H9 (cell line): ENCODE measurements at regions not wholly inside any gene's neighbourhood (a gene's known extent, or its start where the extent isn't known, plus 50 kb on each side); places are given as distances from the start of the nearest gene placed in this dataset.

ENCODE experiments used
- DNase-seq: peaks from one replicate; pipeline ENCODE4 v3.0.0-alpha.2; 2017
- H2AFZ ChIP-seq: one replicate; pipeline ENCODE4 v1.6.1; 2013; ENCODE audit warnings: mild to moderate bottlenecking, low read length, control low read depth, moderate library complexity
- H2AK5ac ChIP-seq: 2 replicates; pipeline ENCODE4 v1.6.1; 2013; ENCODE audit warnings: low read length, control low read depth, mixed read lengths; ENCODE audit not compliant: insufficient read length
- H2BK120ac ChIP-seq: one replicate; pipeline ENCODE4 v1.6.1; 2013; ENCODE audit warnings: low read depth, mild to moderate bottlenecking, low read length, control low read depth, inconsistent platforms; ENCODE audit not compliant: poor library complexity, severe bottlenecking
- H2BK12ac ChIP-seq: 2 replicates; pipeline ENCODE4 v1.6.1; 2013; ENCODE audit warnings: low read length, control low read depth, mixed read lengths, low read depth; ENCODE audit not compliant: insufficient read length
- H2BK15ac ChIP-seq: 2 replicates; pipeline ENCODE4 v1.6.1; 2013; ENCODE audit warnings: low read depth, low read length, control low read depth
- H2BK20ac ChIP-seq: one replicate; pipeline ENCODE4 v1.6.1; 2013; ENCODE audit warnings: low read depth, mild to moderate bottlenecking, low read length, control low read depth, inconsistent platforms; ENCODE audit not compliant: poor library complexity, severe bottlenecking
- H2BK5ac ChIP-seq: 2 replicates; pipeline ENCODE4 v1.6.1; 2013; ENCODE audit warnings: low read length, control low read depth, mixed read lengths; ENCODE audit not compliant: insufficient read length
- H3K14ac ChIP-seq: 2 replicates; pipeline ENCODE4 v1.6.1; 2013; ENCODE audit warnings: low read length, control low read depth; ENCODE audit not compliant: insufficient read depth
- H3K18ac ChIP-seq: 2 replicates; pipeline ENCODE4 v1.6.1; 2013; ENCODE audit warnings: low read depth, mild to moderate bottlenecking, mixed read lengths, low read length, control low read depth; ENCODE audit not compliant: insufficient read length
- H3K23ac ChIP-seq: 2 replicates; pipeline ENCODE4 v1.6.1; 2013; ENCODE audit warnings: low read length, control low read depth, mixed read lengths, low read depth; ENCODE audit not compliant: insufficient read length
- H3K23me2 ChIP-seq: 2 replicates; pipeline ENCODE4 v1.6.1; 2013; ENCODE audit warnings: low read depth, mild to moderate bottlenecking, mixed read lengths, low read length, control low read depth; ENCODE audit not compliant: insufficient read length, poor library complexity, severe bottlenecking
- H3K27ac ChIP-seq: 2 replicates; pipeline ENCODE4 v1.5.1; 2013; ENCODE audit warnings: low read length, control low read depth, mixed read lengths, low read depth; ENCODE audit not compliant: insufficient read length
- H3K27me3 ChIP-seq: 2 replicates; pipeline ENCODE4 v1.6.1; 2013; ENCODE audit warnings: low read length, control low read depth, inconsistent platforms; ENCODE audit not compliant: insufficient read depth
- H3K4ac ChIP-seq: 2 replicates; pipeline ENCODE4 v1.6.1; 2013; ENCODE audit warnings: low read depth, mild to moderate bottlenecking, control low read depth, inconsistent platforms, low read length, moderate library complexity
- H3K4me1 ChIP-seq: 2 replicates; pipeline ENCODE4 v1.6.1; 2013; ENCODE audit warnings: low read length, control low read depth, inconsistent platforms; ENCODE audit not compliant: insufficient read depth
- H3K4me2 ChIP-seq: 2 replicates; pipeline ENCODE4 v1.6.1; 2013; ENCODE audit warnings: low read length, control low read depth, mixed read lengths; ENCODE audit not compliant: insufficient read length, insufficient read depth
- H3K56ac ChIP-seq: 2 replicates; pipeline ENCODE4 v1.6.1; 2013; ENCODE audit warnings: low read depth, mild to moderate bottlenecking, mixed read lengths, low read length, control low read depth; ENCODE audit not compliant: insufficient read length
- H3K79me1 ChIP-seq: 2 replicates; pipeline ENCODE4 v1.6.1; 2013; ENCODE audit warnings: low read depth, mild to moderate bottlenecking, moderate library complexity, low read length, control low read depth, inconsistent platforms; ENCODE audit not compliant: insufficient read depth, poor library complexity, severe bottlenecking
- H3K79me2 ChIP-seq: 2 replicates; pipeline ENCODE4 v1.6.1; 2013; ENCODE audit warnings: low read length, control low read depth, inconsistent platforms; ENCODE audit not compliant: insufficient read depth
- H3K9ac ChIP-seq: 2 replicates; pipeline ENCODE4 v1.6.1; 2013; ENCODE audit warnings: low read length, control low read depth, mixed read lengths; ENCODE audit not compliant: insufficient read length; ENCODE audit errors: extremely low read depth
- H3K9me3 ChIP-seq: one replicate; pipeline ENCODE4 v1.6.1; 2013; ENCODE audit warnings: low read depth, low read length, inconsistent platforms; ENCODE audit not compliant: control insufficient read depth
- H3T11ph ChIP-seq: one replicate; pipeline ENCODE4 v1.6.1; 2013; ENCODE audit warnings: mild to moderate bottlenecking, low read length, control low read depth, inconsistent platforms
- H4K20me1 ChIP-seq: one replicate; pipeline ENCODE4 v1.6.1; 2013; ENCODE audit not compliant: control insufficient read depth, insufficient read length, insufficient read depth
- H4K5ac ChIP-seq: 2 replicates; pipeline ENCODE4 v1.6.1; 2013; ENCODE audit warnings: low read depth, mild to moderate bottlenecking, mixed read lengths, low read length, control low read depth; ENCODE audit not compliant: insufficient read length
- H4K8ac ChIP-seq: replicated peaks from 2 replicates; pipeline ENCODE4 v1.6.1; 2013; ENCODE audit warnings: low read length, control low read depth, mixed read lengths, low read depth; ENCODE audit not compliant: insufficient read length
- H4K91ac ChIP-seq: 2 replicates; pipeline ENCODE4 v1.6.1; 2013; ENCODE audit warnings: low read depth, mild to moderate bottlenecking, moderate library complexity, mixed read lengths, low read length, control low read depth; ENCODE audit not compliant: insufficient read length
- H3K27ac Mint-ChIP-seq, 3 experiments: 2 replicates in 2 of 3; 3 replicates in 1 of 3; pipeline ENCODE4 v1.8.0; 2020 to 2021; ENCODE audit warnings: mixed read lengths in 3 of 3, mild to moderate bottlenecking in 1 of 3, moderate library complexity in 1 of 3
- H3K27me3 Mint-ChIP-seq: 2 replicates; pipeline ENCODE4 v1.8.0; 2021; ENCODE audit warnings: low read depth, mild to moderate bottlenecking, moderate library complexity, mixed read lengths
- H3K36me3 Mint-ChIP-seq, 3 experiments: 2 replicates in 2 of 3; 3 replicates in 1 of 3; pipeline ENCODE4 v1.8.0; 2020 to 2021; ENCODE audit warnings: low read depth in 3 of 3, mixed read lengths in 3 of 3; ENCODE audit not compliant: insufficient read depth in 1 of 3
- H3K4me1 Mint-ChIP-seq, 2 experiments: 2 replicates each; pipeline ENCODE4 v1.8.0; 2020; ENCODE audit warnings: mixed read lengths in 2 of 2
- H3K4me3 Mint-ChIP-seq, 2 experiments: 2 replicates in 1 of 2; 3 replicates in 1 of 2; pipeline ENCODE4 v1.8.0; 2020 to 2021; ENCODE audit warnings: mild to moderate bottlenecking in 2 of 2, mixed read lengths in 2 of 2, moderate library complexity in 1 of 2
- H3K9me3 Mint-ChIP-seq, 2 experiments: 2 replicates in 1 of 2; 3 replicates in 1 of 2; pipeline ENCODE4 v1.8.0; 2020; ENCODE audit warnings: mild to moderate bottlenecking in 2 of 2, mixed read lengths in 2 of 2, moderate library complexity in 1 of 2
- CTCF ChIP-seq: fragments of 200-600 bp; sonication (generic); conservative IDR thresholded peaks from 3 replicates; pipeline ENCODE4 v1.8.0; 2021; ENCODE audit warnings: antibody characterized with exemption, mild to moderate bottlenecking
- WGBS: extraction: QIAGEN DNeasy Blood & Tissue Kit; methylation state at CpG from one replicate; pipeline ENCODE4 v1.1.7; 2013; ENCODE audit warnings: missing lambda C conversion rate, low lambda C conversion rate, mixed read lengths; ENCODE audit not compliant: insufficient read length; ENCODE audit errors: extremely low coverage; 5-methylcytosine and 5-hydroxymethylcytosine counted together

GRCh38 chr6:3960754-3961361 is 111.7 kb downstream of the FAM50B start:
- Histone ChIP-seq H3K9me3 (no peaks in the 10 kb centered on the region), H4K20me1 (no peaks in the 10 kb centered on the region), H2BK5ac (no peak overlapping the region), H4K5ac (no peak overlapping the region), H4K8ac (no peak overlapping the region), H3K4me2 (no peak overlapping the region), H3K27me3 (no peaks in the 10 kb centered on the region), H3K27ac (no peak overlapping the region), H3K23me2 (no peaks in the 10 kb centered on the region), H3K79me1 (no peaks in the 10 kb centered on the region), H3K14ac (no peak overlapping the region), H2AK5ac (no peak overlapping the region), H2BK20ac (no peak overlapping the region), H3K56ac (no peak overlapping the region), H3K18ac (no peak overlapping the region), H2AFZ (no peak overlapping the region), H3K4ac (no peak overlapping the region), H3K23ac (no peak overlapping the region), H3K9ac (no peak overlapping the region), H4K91ac (no peak overlapping the region), H2BK120ac (no peak overlapping the region), H3K4me1 (no peaks in the 10 kb centered on the region), H2BK12ac (no peak overlapping the region), H3T11ph (no peak overlapping the region), H2BK15ac (no peak overlapping the region), H3K79me2 (no peaks in the 10 kb centered on the region)
- no peak for TF ChIP-seq CTCF
- H3K4me1 Mint-ChIP-seq, result peaks cover 4% of the 10 kb centered on the region in 2 experiments; a peak in 3 of 4 replicates
- H3K27me3 Mint-ChIP-seq, result peaks cover 1% of the 10 kb centered on the region
- no peaks in the 10 kb centered on the region for H3K36me3 Mint-ChIP-seq
- no CpG with 5 or more reads among the region's 5 CpGs for WGBS
- H3K27ac Mint-ChIP-seq, result no peak overlapping the region
- no peak overlapping the region for H3K4me3 Mint-ChIP-seq
- peaks cover 0 to 3% of the 10 kb centered on the region in 2 experiments; a peak in 2 of 5 replicates for H3K9me3 Mint-ChIP-seq
- no peak for DNase-seq
